Activated B cell treated with CpG ODN at 0.5 μM for 24 hours (primary cell): ENCODE measurements at regions not wholly inside any gene's neighbourhood (a gene's known extent, or its start where the extent isn't known, plus 50 kb on each side); places are given as distances from the start of the nearest gene placed in this dataset.

Source experiments
- ATAC-seq: fragments of 200-7000 bp; cut with Tn5 transposase; one replicate; pipeline ENCODE4 v1.10.0; 2021; ENCODE audit warnings: low read depth, mild to moderate bottlenecking, moderate library complexity
- CTCF ChIA-PET: fragments of 350-600 bp; sonication (Branson Sonifier 250); formaldehyde crosslinking; loops from one replicate; lab custom pipeline; 2021; ENCODE audit warnings: antibody characterized with exemption; lab: Charles Lee
- POLR2A ChIA-PET: fragments of 350-600 bp; sonication (Branson Sonifier 250); formaldehyde crosslinking; loops from one replicate; lab custom pipeline; 2021; ENCODE audit warnings: antibody characterized with exemption; lab: Charles Lee
- DNase-seq: peaks from one replicate; pipeline ENCODE4 v3.0.0; 2022
- H3K27ac Mint-ChIP-seq: one replicate; pipeline ENCODE4 v1.8.0; 2020; ENCODE audit warnings: mixed read lengths
- H3K27me3 Mint-ChIP-seq: one replicate; pipeline ENCODE4 v1.8.0; 2021; ENCODE audit warnings: mixed read lengths
- H3K36me3 Mint-ChIP-seq: one replicate; pipeline ENCODE4 v1.8.0; 2021; ENCODE audit warnings: low read depth, mixed read lengths
- H3K4me1 Mint-ChIP-seq: one replicate; pipeline ENCODE4 v1.8.0; 2021; ENCODE audit warnings: mixed read lengths
- H3K4me3 Mint-ChIP-seq: one replicate; pipeline ENCODE4 v1.8.0; 2020; ENCODE audit warnings: mild to moderate bottlenecking, mixed read lengths
- H3K9me3 Mint-ChIP-seq: one replicate; pipeline ENCODE4 v1.8.0; 2020; ENCODE audit warnings: mixed read lengths
- CTCF ChIP-seq: fragments of 200-600 bp; IDR thresholded peaks from one replicate; pipeline ENCODE4 v1.8.0; 2022; ENCODE audit warnings: antibody characterized with exemption, mild to moderate bottlenecking
- intact Hi-C: fragments of 100-400 bp; cut with micrococcal nuclease; formaldehyde crosslinking; loops from one replicate; pipeline ENCODE4 v1.15.1; 2024

DNA sequence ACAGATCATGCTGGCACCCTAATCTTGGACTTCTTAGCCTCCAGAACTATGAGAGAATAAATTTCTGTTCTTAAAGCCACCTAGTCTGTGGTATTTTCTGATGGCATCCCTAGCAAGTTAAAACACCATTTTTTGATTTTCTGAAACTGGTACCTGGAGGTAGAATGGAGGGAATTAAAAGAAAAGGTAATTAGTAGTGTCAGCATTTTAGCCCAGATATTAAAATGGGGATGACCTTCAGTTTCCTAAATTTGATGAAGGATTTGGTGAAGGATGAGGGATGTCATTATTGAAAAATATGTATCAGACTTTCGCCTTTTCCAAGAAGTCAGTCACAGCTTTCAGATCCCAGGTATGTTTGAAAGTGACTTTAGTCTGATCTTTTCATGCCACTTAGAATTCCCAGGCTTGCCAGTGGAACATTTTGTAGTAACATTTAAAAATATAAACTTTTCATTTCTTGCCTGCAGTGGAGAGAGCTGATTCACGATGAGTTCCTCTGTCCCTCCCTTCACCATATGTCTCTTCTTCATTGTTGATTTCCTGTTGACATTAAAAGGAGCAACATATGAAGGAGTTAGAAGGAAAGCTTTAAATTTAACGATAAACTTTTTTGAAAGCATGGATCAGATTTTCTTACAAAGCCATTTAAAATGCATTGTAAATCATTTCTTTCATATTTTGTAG is 169.4 kb downstream of the SLIT2 start:
- intact Hi-C loops = loop anchor here (10.0 kb wide), 1 partner anchor 1726 kb away; no protein-coding TSS in a partner anchor

GRCh38 chr4:20421603-20421985 is 169.9 kb downstream of the SLIT2 start:
- no peak overlapping the region for H3K27ac Mint-ChIP-seq
- H3K9me3 Mint-ChIP-seq = no peaks in the 10 kb centered on the region
- intact Hi-C loops = loop anchor here (10.0 kb wide), 1 partner anchor 1727 kb away; no protein-coding TSS in a partner anchor
- ATAC-seq = no peak
- peaks cover 5% of the 10 kb centered on the region for H3K4me1 Mint-ChIP-seq
- POLR2A ChIA-PET = no interaction called here
- no peak overlapping the region for H3K4me3 Mint-ChIP-seq
- TF ChIP-seq CTCF = no peak
- no peaks in the 10 kb centered on the region for H3K27me3 Mint-ChIP-seq
- CTCF ChIA-PET = no interaction called here
- DNase-seq = no peak
- H3K36me3 Mint-ChIP-seq = no peaks in the 10 kb centered on the region

More for the DNA sequence above, 169.4 kb downstream of the SLIT2 start:
- H3K36me3 Mint-ChIP-seq = no peaks in the 10 kb centered on the region
- H3K27ac Mint-ChIP-seq = no peak overlapping the region
- DNase-seq (no peak), ATAC-seq (no peak)
- no peaks in the 10 kb centered on the region for H3K9me3 Mint-ChIP-seq
- no peaks in the 10 kb centered on the region for H3K27me3 Mint-ChIP-seq
- H3K4me1 Mint-ChIP-seq = peaks cover 5% of the 10 kb centered on the region
- TF ChIP-seq CTCF = no peak
- no peak overlapping the region for H3K4me3 Mint-ChIP-seq
- CTCF ChIA-PET = no interaction called here
- POLR2A ChIA-PET = no interaction called here

GRCh38 chr4:20422398-20422797 is 170.7 kb downstream of the SLIT2 start:
- intact Hi-C loops = loop anchor here (10.0 kb wide), 1 partner anchor 1728 kb away; no protein-coding TSS in a partner anchor
- Mint-ChIP-seq H3K36me3 (no peaks in the 10 kb centered on the region), H3K4me1 (peaks cover 5% of the 10 kb centered on the region), H3K27ac (no peak overlapping the region), H3K4me3 (no peak overlapping the region), H3K9me3 (no peaks in the 10 kb centered on the region), H3K27me3 (no peaks in the 10 kb centered on the region)
- ChIA-PET CTCF (no interaction called here), POLR2A (no interaction called here)
- ATAC-seq = peak; percentile 58
- no peak for DNase-seq
- no peak for TF ChIP-seq CTCF

DNA sequence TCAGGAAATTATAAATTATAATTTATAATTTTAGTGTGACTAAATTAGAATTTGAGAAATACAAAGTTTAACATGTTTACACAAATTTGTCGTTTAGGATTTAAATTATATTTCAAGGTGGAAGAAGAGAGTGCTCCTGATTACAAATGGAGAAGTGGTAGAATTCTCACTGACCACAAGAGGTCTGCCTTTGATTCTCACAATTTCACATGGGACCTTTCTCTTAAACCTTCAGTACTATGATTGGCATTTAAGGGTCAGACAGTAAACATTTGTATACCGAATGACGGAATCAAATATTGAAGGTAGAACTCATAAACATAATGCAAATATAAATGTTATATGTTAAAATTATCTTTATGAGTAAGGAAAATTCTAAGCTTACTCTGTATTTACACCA is 171.7 kb downstream of the SLIT2 start:
- Mint-ChIP-seq H3K4me1 (peaks cover 5% of the 10 kb centered on the region), H3K4me3 (no peak overlapping the region), H3K9me3 (no peaks in the 10 kb centered on the region), H3K36me3 (no peaks in the 10 kb centered on the region), H3K27me3 (no peaks in the 10 kb centered on the region), H3K27ac (no peak overlapping the region)
- DNase-seq (no peak), ATAC-seq (no peak)
- POLR2A ChIA-PET = no interaction called here
- CTCF ChIA-PET = no interaction called here
- TF ChIP-seq CTCF = no peak
- intact Hi-C loops = loop anchor here (10.0 kb wide), 1 partner anchor 1729 kb away; no protein-coding TSS in a partner anchor

- Mint-ChIP-seq H3K4me1 (no peaks in the 10 kb centered on the region), H3K4me3 (no peak overlapping the region), H3K9me3 (no peaks in the 10 kb centered on the region), H3K27ac (no peak overlapping the region), H3K27me3 (no peaks in the 10 kb centered on the region), H3K36me3 (no peaks in the 10 kb centered on the region)
- TF ChIP-seq CTCF = no peak
- DNase-seq (no peak), ATAC-seq (no peak)
- POLR2A ChIA-PET = no interaction called here
- CTCF ChIA-PET = no interaction called here
- intact Hi-C loops = loop anchor here (10.0 kb wide), 1 partner anchor 1731 kb away; no protein-coding TSS in a partner anchor
These were observed 174.3 kb downstream of the SLIT2 start for GRCh38 chr4:20426028-20426427.
